C4-2B (cell line): ENCODE measurements at regions not wholly inside any gene's neighbourhood (a gene's known extent, or its start where the extent isn't known, plus 50 kb on each side); places are given as distances from the start of the nearest gene placed in this dataset.

Experiments used
- CTCF ChIP-seq: fragments of 450-650 bp; conservative IDR thresholded peaks from 2 replicates; pipeline ENCODE4 v1.5.1; 2017; ENCODE audit warnings: mild to moderate bottlenecking
- ZFX ChIP-seq: fragments of 450-650 bp; IDR thresholded peaks from 2 replicates; pipeline ENCODE4 v1.6.1; 2017

GRCh38 chr18:78543201-78543725, 436.4 kb upstream of the SALL3 start:
- TF ChIP-seq CTCF (no peak), ZFX (no peak)
